ENCODE measurements at regions not wholly inside any gene's neighbourhood (a gene's known extent, or its start where the extent isn't known, plus 50 kb on each side); places are given as distances from the start of the nearest gene placed in this dataset.

DNA sequence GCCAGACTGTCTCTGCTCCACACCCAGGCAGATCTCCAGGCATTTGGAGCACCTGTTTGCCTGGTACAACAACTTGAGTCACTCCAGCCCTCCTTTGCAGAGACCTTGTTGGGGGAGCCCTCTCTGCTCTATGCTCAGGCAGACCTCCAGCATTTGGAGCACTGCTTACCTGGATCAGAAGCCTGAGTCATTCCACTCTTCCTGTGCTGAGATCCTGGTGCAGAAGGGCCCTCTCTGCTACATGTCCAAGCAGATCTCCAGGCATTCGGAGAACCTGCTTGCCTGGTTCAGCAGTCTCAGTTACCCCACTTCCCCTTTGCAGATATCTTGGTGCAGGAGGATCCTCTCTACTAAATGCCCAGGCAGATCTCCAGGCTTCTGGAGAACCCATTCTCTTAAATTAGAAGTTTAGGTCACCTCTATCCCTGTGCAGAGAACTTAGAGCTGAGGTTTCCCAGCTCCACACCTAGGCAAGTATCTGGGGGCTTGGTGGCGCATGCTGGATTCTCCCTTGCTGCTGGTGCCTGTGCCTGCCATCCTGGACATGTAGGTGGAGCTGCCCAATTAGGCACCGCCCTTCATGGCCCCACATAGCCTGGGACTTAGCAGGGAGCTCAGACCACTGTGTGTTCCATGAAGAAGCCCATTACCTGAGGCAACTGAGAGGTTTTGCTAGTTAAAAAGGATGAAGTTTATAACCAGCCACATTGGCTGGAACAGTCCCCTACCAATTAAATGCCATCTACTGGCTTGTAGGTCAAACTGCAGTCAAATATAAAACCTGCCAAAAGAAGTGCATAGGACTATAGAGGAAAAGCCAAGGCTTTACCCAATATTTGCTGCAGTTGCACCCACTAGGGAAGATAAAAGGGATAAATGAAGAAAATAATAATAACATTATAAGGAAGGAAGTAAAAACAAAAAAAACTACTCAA lies 97.6 kb upstream of the SLITRK6 start:
- DNase-seq: no peak

DNA sequence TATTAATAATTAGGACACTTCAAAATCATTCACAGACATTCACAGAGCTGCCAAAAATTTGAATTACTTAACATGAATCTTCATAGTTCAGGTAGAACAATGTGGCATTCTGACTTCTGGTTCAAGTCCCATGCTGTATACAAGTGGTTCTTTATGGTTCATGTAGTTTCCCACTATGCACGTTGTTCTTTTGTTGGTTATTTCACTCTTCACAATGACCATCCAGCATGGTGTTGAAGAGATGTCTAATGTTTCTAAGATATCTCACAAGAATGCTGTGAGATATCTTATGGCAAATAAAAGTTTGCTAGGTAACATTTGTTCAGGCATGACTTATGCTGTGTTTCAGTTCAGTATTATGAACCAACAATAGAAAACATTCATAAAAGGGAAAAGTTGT lies 88.2 kb upstream of the SLITRK6 start:
- no peak for DNase-seq

DNA sequence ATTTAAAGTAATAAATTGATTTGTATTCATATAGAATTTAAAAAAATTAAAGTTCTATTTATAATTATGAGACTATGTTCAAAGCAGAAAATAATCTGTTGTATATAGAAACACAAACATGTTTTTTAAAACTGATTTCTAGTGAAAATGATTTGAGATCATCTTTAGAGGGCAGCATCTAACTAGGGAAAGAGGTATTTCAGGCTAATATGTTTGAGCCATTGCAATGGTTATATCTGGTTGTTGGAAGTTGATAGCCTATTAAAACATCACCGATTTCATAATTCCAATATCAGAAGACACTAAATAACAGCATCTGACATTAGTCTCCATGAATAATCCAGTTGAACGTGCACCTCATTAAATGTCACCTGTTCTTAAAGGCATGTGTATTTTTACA lies 79.8 kb upstream of the SLITRK6 start:
- DNase-seq: no peak

DNA sequence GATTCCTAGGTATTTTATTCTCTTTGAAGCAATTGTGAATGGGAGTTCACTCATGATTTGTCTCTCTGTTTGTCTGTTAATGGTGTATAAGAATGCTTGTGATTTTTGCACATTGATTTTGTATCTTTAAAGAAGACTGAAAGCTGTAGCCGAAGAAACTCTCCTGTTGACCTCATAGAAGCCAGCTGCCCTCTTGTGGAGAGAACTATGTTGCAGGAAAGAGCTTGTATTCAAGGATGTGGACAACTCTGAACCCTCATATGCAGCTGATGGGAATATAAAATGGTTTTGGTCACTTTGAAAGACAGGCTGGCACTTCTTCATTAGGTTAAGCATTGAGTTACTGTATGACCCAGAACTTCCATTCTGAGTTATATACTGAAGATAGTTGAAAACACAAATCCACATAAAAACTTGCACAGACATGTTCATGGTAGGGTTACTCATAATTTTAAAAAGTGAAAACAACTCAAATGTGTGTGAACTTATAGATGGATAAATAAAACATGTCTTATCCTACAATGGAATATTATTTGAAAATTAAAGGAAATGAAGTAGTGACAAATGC lies 65.8 kb upstream of the SLITRK6 start:
- DNase-seq: no peak

DNA sequence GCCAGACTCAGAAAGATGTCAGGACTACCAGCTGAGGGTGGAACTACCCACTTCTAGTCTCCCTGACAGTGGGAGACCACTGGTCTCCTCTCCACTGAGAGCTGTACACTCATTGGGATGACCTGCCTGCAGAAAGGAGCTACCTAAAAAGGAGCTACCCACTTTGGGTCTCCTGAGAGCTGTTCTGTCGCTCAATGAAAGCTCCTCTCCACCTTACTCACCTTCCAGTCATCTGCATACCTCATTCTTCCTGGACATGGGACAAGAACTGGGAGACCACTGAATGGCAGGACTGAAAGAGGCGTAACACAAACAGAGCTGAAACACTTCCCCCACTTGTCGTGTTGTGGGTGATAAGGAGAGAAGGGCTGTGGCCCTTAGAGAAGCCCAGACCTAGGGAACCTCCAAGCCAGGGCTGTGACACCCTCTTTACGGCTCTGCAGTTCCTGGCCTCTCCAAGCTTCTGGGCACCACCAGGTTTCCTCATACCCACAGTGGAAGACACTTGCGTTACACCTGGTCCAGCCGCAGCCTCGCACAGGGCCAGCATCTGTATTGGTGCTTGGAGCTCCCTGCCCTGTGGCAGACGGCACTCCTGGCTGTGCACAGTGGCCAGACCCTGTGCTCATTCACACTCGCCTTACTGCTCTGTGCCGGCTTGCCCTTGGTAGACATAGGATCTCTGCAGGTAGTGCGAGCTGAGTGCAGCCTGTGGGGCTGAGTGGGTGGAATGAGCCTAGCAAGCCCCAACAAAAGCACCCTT lies 54.9 kb upstream of the SLITRK6 start:
- DNase-seq: no peak

DNA sequence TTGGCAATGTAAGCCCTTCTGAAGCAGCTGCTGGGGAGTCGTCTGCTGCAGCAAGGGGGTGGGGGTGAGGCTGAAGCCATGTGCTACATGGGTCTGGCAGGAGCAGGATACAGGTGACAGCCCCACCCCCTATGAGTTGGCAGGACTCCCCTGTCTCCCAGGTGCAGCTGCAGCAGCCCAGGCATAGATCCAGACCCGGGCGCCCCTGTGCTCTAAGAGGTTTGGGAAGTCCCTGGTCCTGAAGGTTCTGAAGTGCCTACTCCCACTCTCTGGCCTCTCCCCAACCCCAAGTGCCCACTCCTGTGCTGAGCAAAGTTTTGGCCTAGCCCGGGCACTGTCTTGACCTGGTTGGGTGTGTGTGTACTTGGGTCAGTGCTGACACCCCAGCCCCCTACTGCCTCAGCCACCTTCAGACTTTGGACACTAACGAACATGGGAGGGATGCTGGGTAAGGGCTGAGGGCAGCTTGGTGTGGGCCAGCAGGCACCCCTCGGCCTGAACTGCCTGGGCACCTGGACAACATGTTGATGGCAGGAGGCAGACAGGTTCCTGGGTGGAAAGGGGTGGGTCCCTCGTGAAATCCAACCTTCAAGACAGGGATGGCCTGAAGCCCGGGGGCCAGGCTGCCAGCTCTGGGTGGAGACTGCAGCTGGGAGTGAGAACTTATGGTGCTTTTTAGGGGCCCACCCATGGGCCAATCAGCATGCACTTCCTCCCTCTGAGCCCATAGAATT lies 54.1 kb upstream of the SLITRK6 start:
- DNase-seq: no peak
